Left renal cortex interstitium (tissue), 4 donors: ENCODE measurements at regions not wholly inside any gene's neighbourhood (a gene's known extent, or its start where the extent isn't known, plus 50 kb on each side); places are given as distances from the start of the nearest gene placed in this dataset.
"Not testable (repeated sequence)": the region's sequence is repeated elsewhere in the genome, so short reads cannot be mapped to it uniquely, and the experiment has no call there.

Source experiments
- DNase-seq, 4 donors: peaks; one replicate each; pipeline ENCODE4 v3.0.0-alpha.2; 2013; ENCODE audit warnings: low read depth in 4 of 4, low spot score in 2 of 4, missing footprints in 1 of 4

DNA sequence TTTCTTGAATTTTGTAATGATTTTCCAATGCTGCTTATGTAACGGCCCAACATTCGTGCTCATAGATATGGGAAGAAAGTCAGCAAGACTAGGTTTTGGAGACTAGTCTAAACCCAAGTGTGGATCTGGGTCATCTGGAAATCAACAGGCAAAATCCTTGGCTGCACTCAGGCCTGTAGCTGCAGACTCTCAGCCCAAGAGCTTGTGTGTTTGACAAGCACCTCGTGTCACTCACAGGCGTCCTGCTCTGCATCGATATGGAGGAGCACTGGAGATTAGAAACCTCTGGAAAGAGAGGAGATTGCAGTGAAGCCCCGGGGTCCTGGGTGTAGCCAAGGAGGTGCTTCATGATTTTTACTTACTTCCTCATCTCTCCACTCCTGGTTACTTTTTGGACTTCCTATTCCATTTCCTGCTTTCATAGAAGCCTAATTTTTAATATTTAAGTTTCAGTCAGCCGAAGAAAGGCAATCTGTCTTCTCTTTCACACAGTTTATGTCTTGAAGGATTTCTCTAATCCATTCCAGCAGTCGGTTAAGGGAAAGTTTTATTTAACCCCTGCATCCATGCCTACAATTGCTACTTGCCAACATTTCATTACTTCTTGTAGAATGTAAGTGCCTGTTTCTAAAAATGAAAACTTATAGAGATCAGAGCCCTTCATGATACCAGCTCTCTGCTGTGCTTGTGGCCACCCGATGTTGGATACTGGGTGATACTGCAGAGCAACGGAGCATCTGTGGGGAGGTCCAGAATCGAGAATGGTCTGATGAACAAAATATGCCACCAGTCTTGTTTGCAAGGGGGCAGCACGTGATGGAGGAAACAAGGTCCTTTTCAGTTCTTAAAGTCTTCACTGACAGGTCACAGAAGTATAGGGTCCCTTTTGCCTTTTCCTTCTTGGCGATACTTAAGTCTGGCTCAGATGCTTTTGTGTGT lies 296.3 kb downstream of the QKI start:
- no peak for DNase-seq

DNA sequence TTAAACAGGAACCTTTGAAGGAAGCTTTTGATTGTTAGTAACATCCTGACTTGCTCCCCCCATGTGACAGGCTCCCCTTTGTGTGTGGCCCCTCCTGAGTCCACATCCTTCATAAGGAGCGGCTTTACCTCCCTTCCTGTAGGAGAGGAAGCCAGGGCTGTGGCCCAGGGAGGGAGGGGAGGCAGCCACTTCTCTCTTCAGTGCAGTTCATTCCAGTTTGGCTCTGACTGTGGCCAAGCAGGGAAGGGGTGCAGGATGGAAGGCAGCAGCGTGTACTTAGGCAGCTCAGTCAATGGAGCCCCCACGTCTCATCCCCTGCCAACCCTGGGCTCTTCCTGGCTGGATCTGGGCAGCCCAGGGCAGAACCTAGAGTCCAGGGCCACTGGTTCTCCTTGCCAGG lies 295.2 kb downstream of the QKI start:
- DNase-seq = no peak

DNA sequence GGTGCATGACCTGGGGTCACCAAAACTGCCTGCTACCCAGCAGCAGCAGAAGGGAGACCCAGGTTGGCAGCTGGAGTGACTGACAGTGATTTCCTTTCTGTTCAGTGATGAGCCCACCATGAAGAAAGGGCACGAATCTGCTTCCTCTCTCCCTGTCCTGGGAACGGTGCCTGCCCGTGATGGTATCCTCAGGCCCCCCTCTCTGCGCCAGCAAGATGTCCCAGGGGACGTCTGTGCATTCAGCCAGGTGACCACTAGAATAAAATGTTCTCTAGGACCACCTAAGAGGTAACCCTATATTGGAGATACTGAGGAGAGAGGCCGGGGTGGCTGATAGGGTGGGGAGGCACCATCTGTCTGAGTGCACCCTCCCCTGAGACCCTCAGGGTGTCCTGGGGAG lies 294.7 kb downstream of the QKI start:
- DNase-seq = no peak

DNA sequence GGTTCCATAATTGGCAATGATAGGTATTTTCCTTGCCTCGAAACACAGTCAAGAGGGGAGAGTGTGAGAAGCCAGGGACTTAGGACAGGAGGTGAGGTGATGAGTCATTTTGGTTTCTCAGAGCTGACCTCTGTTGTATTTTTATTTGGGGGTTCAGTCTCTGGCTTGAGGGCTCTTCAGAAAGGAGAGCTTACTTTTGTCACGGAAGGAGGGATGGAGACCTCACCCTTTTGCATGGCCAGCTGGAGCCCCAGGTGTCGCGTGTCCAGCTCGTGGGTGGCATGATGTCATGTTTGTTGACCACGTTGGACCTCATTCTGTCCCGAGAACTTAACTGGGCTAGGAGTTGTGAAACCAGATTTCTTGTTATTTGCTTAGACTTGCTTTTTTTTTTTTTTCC lies 293.9 kb downstream of the QKI start:
- DNase-seq = no peak

DNA sequence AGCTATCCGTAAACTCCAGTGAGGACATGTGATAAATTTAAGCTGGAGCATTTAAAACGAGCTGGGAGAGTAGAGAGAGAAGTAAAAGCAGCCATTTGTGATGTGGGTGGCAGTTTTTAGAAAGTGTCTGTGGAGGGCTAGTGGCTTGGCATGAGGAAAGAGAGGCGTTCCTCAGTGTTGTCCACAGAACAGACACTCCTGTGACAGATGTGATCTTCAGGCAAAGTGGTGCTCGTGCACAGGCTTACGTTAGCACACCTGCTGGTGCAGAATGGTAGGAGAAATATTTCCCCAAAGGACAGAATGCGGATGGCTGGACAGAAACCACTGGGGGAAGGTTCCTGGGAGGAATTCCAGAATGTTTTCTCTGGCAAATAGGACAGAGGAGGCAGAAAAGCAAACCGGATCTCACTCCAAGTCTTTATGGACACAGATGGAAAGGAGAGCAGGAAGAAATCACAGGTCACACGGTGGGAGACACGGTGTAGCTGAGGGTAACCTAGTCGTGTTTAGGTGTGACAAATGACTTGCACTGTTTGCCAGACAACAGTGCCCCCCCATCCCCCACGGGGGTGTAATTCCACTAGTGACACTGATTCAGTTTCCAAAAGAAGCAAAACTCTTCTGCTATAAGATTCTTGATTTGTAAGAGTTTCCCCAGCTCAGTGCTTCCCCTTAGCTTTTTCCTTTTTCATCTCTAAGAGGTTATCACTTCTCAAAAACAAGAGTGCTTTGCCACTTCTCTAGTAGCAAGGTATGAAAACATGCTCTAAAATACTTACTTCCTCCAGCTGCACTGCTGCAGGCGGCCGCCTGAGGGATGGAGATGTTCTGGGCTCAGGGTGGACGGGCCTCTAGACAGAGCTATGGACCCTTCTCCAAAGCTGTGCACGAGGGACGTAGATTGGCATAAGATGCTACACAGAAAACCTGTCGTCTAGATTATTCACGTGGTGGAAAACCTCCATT lies 293.2 kb downstream of the QKI start:
- no peak for DNase-seq

DNA sequence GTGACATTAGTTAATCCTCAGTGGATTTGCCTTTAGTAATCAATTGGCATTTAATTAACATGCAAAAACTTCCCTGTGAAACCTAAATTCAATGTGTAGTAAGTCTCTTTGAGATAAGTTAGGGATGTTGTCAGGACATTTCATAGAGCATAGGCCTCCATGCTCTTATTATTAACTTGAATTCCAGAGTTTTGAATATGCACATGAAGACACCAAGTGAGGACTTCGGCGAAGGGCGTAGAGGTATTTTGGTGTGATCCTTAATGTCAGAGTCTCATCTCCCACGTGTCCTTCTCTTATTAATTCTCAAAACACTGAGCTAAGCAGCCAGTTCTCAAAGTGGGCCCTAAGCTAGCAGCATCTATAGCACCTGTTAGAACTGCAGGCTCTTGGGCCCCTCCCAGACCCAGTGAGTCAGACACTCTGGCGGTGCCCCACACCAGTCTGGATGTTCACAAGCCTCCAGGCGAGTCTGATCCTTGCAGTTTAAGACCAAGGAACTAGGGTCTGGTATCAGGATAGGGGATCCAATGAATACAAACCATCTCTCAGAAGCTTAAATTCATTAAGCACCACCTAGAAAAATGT lies 292.1 kb downstream of the QKI start:
- DNase-seq = no peak

GRCh38 chr6:163705923-163706322 lies 291.4 kb downstream of the QKI start:
- DNase-seq = no peak

DNA sequence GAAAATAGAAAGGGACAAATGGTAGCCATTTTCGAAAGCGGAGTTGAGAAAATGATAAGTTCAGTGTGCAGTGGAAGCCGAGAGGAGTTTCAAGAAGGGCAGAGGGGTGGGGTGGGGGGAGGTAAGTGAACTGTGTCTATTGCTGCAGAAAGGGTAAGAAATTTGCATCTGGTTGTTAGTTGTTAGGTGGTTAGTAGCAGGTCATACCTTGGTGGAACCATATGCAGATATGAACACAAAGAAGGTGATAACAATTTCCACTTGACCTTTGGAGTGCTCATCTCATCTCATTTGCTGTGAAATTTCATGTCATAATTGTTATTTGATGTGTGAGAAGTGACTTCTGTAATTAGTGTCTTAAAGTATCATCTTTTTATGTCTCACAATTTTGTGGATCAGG lies 288.2 kb downstream of the QKI start:
- no peak for DNase-seq

DNA sequence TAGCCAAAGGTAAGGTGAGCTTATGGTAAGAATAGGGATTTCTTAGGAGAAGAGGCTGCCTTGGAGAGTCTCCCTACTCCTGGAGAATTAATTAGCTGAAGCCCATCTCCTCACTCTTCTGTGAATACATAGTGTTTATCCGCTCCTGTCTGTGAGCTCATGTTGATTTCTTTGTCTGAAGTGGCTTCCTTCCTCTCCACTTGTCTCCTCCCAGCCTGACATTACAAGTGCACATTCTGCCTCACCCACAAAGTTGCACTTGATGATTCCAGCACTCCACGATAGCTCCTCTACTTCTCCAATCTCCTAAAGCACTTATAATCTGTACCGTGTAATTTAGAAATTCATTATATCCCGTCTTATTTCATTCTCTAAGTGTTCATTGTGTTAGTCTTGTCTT lies 287.2 kb downstream of the QKI start:
- no peak for DNase-seq

- no peak for DNase-seq
Observed at GRCh38 chr6:163698086-163698485, 283.6 kb downstream of the QKI start.

- DNase-seq = not testable (repeated sequence)
Observed at GRCh38 chr6:163696311-163696710, 281.8 kb downstream of the QKI start.

GRCh38 chr6:163695414-163695864 lies 280.9 kb downstream of the QKI start:
- no peak for DNase-seq

- no peak for DNase-seq
Observed at GRCh38 chr6:163694988-163695398, 280.5 kb downstream of the QKI start.

DNA sequence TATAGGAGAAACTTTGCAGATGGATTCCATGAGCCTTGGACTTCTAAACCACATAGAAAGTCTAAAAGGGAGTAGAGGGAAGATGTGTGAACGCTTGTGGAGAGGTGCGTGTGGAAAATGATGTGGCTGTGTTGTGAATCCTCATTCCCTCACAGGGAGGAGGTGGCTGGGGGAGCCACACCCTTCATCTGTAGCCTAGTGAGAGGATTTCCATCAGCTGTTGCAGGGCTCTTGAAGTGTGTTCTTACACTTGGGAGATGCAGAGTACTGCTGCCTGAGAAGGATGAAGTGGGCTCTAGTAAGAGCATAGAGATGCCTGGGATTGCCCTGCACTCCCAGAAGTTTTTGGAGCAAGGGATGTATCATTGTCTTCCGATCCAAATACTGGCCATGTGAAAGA lies 279.6 kb downstream of the QKI start:
- DNase-seq = no peak

DNA sequence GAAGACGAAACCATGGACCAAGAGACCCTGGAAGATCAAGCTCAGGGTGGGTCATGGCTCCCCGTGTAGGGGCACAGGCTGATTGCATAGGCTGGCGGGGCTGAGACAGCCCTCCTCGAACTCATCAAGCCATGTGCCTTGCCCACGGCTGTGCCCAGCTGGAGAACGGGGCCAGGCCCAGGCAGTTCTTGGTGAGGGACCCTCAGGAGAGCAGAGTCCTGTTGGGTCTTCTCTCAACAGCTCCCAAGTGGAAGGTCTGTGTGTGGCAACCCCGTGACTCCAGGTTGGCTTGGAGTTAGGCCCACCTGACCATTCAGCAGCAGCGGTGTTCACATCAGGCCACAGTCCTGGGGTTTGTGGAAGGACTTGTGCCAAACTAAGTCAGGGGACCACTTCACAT lies 276.5 kb downstream of the QKI start:
- no peak for DNase-seq

- DNase-seq = no peak
Observed at GRCh38 chr6:163688739-163689362, 274.3 kb downstream of the QKI start.

- no peak for DNase-seq
Observed at GRCh38 chr6:163687075-163687474, 272.6 kb downstream of the QKI start.

- no peak for DNase-seq
Observed at GRCh38 chr6:163686301-163686700, 271.8 kb downstream of the QKI start.

DNA sequence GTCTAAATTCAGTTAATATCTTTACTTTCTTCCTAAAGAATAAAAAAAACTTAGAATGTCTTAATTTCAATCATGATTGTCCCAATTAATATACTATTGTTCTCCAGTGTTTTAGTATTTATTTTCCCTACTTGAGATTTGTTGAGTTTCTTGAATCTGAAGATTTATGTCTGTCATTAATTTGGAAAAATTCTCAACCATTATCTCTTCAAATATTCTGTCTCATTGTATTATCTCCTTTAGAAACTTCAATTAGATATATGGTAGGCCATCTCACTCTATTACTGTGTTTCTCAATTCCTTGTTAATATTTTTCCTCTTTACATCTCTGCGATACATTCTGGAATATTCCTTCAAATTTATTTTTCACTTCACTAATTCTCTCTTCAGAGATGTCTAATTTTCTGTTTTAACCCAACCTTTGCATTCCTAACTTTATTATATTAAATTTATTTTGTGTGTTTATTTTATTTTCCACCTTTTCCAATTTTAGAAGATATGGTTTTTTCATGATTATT lies 268.6 kb downstream of the QKI start:
- no peak for DNase-seq

DNA sequence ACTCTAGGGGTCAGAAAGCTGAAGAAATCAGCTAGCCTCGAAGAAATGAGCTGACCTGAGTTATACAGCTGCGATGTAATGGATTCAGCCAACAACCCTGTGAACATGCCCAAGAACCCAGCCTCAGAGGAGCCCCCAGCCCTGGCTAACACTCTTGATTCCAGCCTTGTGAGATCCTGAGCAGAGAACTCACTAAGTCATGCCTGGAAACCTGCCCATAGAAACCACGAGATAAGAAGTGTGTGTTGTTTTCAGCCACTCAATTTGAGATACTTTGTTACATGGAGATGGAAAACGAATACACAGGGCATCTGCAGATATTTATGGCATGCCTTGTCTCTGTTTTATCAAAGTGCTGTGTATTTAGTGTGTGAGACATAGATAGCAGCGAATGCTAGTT lies 265.2 kb downstream of the QKI start:
- no peak for DNase-seq
